GM11168 (cell line): ENCODE measurements at regions not wholly inside any gene's neighbourhood (a gene's known extent, or its start where the extent isn't known, plus 50 kb on each side); places are given as distances from the start of the nearest gene placed in this dataset.

ENCODE experiments used
- in situ Hi-C: fragments of 300-500 bp; cut with MboI; formaldehyde crosslinking; loops from one replicate; pipeline ENCODE4 v1.12.0; 2022; ENCODE audit warnings: low sequenced_read_pairs; ENCODE audit not compliant: unreplicated experiment

DNA sequence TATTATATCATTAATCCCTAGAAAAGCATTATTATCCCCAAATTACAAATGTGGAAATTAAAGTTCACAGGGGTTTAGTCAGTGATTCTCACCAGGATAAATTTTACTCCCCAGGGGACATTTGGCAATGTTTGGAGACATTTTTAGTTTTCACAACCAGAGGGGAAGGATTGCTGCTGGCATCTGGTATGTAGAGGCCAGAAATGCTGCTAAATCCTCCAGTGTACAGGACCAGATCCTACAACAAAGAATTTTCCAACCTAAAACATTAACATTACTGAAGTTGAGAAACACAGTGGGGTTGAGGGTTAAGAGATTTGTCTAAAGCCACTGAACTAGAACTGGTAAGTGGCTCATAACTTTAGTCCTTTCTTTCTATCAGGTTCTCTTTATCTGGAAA is 162.0 kb upstream of the SYT6 start:
- in situ Hi-C loops: no loop called here

GRCh38 chr1:114314576-114314975 is 160.9 kb upstream of the SYT6 start:
- in situ Hi-C loops: no loop called here

DNA sequence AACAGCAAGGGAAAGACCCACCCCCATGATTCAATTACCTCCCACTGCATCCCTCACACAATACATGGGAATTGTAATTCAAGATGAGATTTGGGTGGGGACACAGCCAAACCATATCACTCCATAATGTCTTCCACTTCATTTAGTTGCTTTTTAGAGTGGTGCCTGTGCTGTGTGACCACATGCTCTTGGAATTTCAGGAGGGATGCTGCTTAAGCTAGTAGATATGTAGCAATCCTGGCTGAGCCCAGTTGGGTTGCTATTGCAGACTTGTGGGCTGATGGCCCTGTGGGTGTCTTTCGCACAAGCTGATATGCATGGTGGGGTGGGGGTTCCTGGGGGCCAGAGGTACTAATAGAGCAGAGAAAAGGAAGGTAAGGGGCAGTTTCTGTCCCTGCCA is 160.4 kb upstream of the SYT6 start:
- in situ Hi-C loops: no loop called here

DNA sequence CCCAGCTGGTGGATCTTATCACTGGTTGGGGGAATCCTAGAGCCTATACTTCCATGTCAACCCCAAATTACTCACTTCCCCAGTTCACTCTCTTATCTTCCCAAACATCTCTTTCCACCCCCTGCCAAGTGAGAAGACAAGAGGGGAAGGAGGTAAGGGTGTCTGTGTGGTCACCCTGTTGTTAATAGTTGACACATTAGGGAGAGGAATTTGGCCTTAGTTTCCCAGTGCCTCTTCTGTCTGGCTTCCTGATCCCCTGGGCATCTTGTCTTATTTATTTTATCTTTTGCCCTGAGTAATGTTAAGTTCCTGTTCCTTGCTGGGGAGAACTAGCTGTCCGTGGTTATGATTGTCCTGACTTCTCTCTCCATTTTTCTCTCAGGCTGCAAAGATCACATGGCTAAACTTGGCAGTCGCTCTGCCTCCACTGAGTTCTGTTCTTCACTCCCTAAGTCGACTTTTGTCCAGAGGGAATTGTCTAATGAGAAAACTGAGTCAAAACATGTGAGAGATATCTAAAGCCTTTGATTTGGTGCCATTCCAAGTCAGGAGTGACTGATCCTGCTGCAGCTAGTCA is 157.1 kb upstream of the SYT6 start:
- in situ Hi-C loops: no loop called here

- in situ Hi-C loops: no loop called here
Measured at GRCh38 chr1:114302821-114303220, 149.2 kb upstream of the SYT6 start.

DNA sequence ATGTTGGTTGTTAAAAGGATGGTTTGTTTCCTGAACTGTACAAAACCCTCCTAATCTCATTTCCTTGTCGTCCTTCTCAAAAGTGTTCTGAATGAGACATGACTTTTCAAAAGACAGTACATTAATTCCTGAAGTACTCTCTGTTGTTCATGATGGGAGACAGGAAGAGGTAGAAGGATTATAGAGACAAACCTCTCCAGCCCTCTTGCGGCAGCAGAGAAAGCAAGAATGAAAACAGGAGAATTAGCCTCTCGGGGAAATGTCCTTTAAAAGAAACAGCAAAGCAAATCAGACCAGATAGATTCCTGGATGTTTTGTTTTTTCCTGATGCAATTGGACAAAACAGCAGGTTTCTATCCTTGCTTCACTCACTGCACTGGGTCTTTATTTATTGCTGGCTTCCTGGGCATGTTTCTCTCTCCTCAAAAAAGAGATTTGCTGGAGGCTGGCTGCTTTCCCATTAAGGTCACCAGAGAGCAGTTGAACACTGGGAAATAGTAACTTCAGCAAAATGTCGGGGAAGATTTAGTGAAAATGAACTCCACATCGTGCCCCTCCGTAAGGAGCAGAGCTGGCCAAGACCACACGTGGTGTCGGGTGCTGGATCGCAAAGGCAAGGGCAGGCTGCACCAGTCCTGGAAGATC is 145.8 kb upstream of the SYT6 start:
- in situ Hi-C loops: loop anchor here (25.0 kb wide), 1 partner anchor 312 kb away; the partner anchor contains the start of gene OLFML3

DNA sequence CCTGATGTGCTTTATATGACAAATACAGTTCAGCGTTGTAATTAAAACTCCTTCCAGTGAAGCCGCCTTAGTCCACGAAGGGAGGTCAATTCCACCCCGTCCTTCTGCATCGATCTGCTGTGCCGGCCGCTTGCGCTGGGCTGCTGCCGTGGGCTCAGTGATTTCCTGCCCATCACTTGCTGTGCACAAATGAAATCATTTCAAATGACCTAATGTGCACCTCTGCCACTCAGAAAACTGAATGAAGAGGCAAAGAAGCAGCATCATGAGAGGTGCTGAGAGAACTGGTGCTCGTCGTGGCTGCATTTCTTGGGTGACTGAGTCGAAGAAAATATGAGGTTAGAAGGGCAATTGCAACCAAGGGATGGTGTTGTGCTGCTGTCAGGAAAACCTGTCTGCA is 144.3 kb upstream of the SYT6 start:
- in situ Hi-C loops: loop anchor here (25.0 kb wide), 1 partner anchor 311 kb away; the partner anchor contains the start of gene OLFML3

DNA sequence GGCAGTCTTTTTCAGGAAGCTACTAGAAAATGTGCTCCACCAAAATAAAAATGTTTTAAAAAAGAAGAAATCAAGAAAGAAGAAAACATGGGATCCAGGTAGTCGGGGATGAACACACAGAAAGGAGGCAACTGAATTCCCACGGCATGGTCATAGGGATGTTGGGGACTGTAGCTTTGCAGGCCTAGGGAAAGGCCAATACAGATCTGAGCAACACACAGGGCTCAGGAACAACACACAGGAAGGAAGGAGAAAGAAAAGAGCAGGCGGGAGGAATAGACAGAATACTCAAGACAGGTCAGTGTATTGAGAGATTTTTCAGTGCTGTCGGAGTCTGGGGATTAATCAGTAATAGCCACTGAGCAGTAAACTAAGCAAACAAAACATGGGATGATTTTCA is 142.7 kb upstream of the SYT6 start:
- in situ Hi-C loops: loop anchor here (25.0 kb wide), 1 partner anchor 309 kb away; the partner anchor contains the start of gene OLFML3

DNA sequence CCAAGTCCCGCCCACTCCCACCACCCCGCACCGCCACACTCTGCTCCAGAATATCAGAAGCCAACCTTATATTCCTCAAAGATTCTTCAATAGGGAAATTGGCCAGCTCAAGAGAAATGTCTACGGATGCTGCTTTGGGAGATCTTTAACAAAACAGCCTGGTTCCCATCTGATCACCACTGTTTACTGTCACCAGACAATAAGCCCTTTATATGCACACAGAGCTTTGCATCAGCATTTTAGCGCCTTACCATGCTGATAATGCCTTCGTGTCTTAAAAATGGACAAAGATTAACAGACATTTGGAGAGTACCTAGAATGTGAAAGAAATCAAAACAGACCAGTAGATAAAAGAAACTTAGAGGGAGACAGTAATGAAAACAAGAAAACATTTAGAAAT is 141.7 kb upstream of the SYT6 start:
- in situ Hi-C loops: loop anchor here (25.0 kb wide), 1 partner anchor 308 kb away; the partner anchor contains the start of gene OLFML3

- in situ Hi-C loops: loop anchor here (25.0 kb wide), 1 partner anchor 306 kb away; the partner anchor contains the start of gene OLFML3
Measured at GRCh38 chr1:114292835-114293234, 139.2 kb upstream of the SYT6 start.

- in situ Hi-C loops: loop anchor here (25.0 kb wide), 1 partner anchor 305 kb away; the partner anchor contains the start of gene OLFML3
Measured at GRCh38 chr1:114292194-114292593, 138.5 kb upstream of the SYT6 start.

DNA sequence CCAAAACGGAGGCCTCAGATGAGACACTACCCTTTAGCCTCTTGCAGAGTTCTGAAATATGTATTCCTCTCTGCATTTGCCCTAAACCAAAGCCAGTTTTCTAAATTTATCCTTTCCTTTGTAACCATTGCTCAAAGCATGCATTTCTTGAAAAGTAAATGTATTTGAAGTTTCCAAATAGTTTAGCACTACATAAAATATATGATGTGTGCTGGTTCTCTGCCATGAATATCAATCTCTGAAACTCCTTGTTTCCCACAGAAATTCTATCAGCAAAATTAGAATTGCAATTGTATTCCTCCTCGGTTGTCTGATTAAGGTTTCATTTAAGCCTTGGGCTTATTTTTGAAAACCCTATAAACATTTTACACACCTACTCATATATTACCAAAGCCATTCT is 137.1 kb upstream of the SYT6 start:
- in situ Hi-C loops: loop anchor here (25.0 kb wide), 1 partner anchor 303 kb away; the partner anchor contains the start of gene OLFML3

GRCh38 chr1:114290341-114290740 is 136.7 kb upstream of the SYT6 start:
- in situ Hi-C loops: loop anchor here (25.0 kb wide), 1 partner anchor 303 kb away; the partner anchor contains the start of gene OLFML3

- in situ Hi-C loops: loop anchor here (25.0 kb wide), 1 partner anchor 303 kb away; the partner anchor contains the start of gene OLFML3
Measured at GRCh38 chr1:114289824-114290223, 136.2 kb upstream of the SYT6 start.

- in situ Hi-C loops: loop anchor here (25.0 kb wide), 1 partner anchor 302 kb away; the partner anchor contains the start of gene OLFML3
Measured at GRCh38 chr1:114289306-114289705, 135.6 kb upstream of the SYT6 start.

- in situ Hi-C loops: loop anchor here (25.0 kb wide), 1 partner anchor 300 kb away; the partner anchor contains the start of gene OLFML3
Measured at GRCh38 chr1:114286960-114287359, 133.3 kb upstream of the SYT6 start.

DNA sequence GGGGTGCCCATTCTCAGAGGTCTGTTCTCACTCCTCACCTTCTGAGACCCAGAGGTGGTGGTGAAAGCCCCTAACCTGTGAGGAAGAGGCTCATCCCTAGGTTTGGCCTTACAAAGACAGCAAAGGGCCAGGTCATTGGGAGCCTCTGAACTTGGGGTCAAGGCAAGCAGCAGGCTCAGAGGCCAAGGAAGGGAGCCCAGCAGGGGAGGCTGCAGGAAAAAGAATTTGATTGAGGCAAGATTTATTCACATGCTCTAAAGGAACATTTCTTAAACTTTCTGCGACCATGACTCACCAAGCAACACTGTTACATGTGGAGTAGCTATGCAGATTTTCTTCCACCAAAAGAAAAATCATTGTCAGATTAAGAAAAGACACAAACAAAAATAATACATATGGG is 132.5 kb upstream of the SYT6 start:
- in situ Hi-C loops: loop anchor here (25.0 kb wide), 1 partner anchor 299 kb away; the partner anchor contains the start of gene OLFML3

- in situ Hi-C loops: loop anchor here (25.0 kb wide), 1 partner anchor 296 kb away; the partner anchor contains the start of gene OLFML3
Measured at GRCh38 chr1:114282751-114283403, 129.2 kb upstream of the SYT6 start.

GRCh38 chr1:114278911-114279310 is 125.2 kb upstream of the SYT6 start:
- in situ Hi-C loops: loop anchor here (25.0 kb wide), 1 partner anchor 292 kb away; the partner anchor contains the start of gene OLFML3

- in situ Hi-C loops: loop anchor here (25.0 kb wide), 1 partner anchor 291 kb away; the partner anchor contains the start of gene OLFML3
Measured at GRCh38 chr1:114278430-114278829, 124.8 kb upstream of the SYT6 start.
